H9 (cell line): ENCODE measurements at regions not wholly inside any gene's neighbourhood (a gene's known extent, or its start where the extent isn't known, plus 50 kb on each side); places are given as distances from the start of the nearest gene placed in this dataset.

Source experiments
- DNase-seq: peaks from one replicate; pipeline ENCODE4 v3.0.0-alpha.2; 2017
- H2AFZ ChIP-seq: one replicate; pipeline ENCODE4 v1.6.1; 2013; ENCODE audit warnings: mild to moderate bottlenecking, low read length, control low read depth, moderate library complexity
- H2AK5ac ChIP-seq: 2 replicates; pipeline ENCODE4 v1.6.1; 2013; ENCODE audit warnings: low read length, control low read depth, mixed read lengths; ENCODE audit not compliant: insufficient read length
- H2BK120ac ChIP-seq: one replicate; pipeline ENCODE4 v1.6.1; 2013; ENCODE audit warnings: low read depth, mild to moderate bottlenecking, low read length, control low read depth, inconsistent platforms; ENCODE audit not compliant: poor library complexity, severe bottlenecking
- H2BK12ac ChIP-seq: 2 replicates; pipeline ENCODE4 v1.6.1; 2013; ENCODE audit warnings: low read length, control low read depth, mixed read lengths, low read depth; ENCODE audit not compliant: insufficient read length
- H2BK15ac ChIP-seq: 2 replicates; pipeline ENCODE4 v1.6.1; 2013; ENCODE audit warnings: low read depth, low read length, control low read depth
- H2BK20ac ChIP-seq: one replicate; pipeline ENCODE4 v1.6.1; 2013; ENCODE audit warnings: low read depth, mild to moderate bottlenecking, low read length, control low read depth, inconsistent platforms; ENCODE audit not compliant: poor library complexity, severe bottlenecking
- H2BK5ac ChIP-seq: 2 replicates; pipeline ENCODE4 v1.6.1; 2013; ENCODE audit warnings: low read length, control low read depth, mixed read lengths; ENCODE audit not compliant: insufficient read length
- H3K14ac ChIP-seq: 2 replicates; pipeline ENCODE4 v1.6.1; 2013; ENCODE audit warnings: low read length, control low read depth; ENCODE audit not compliant: insufficient read depth
- H3K18ac ChIP-seq: 2 replicates; pipeline ENCODE4 v1.6.1; 2013; ENCODE audit warnings: low read depth, mild to moderate bottlenecking, mixed read lengths, low read length, control low read depth; ENCODE audit not compliant: insufficient read length
- H3K23ac ChIP-seq: 2 replicates; pipeline ENCODE4 v1.6.1; 2013; ENCODE audit warnings: low read length, control low read depth, mixed read lengths, low read depth; ENCODE audit not compliant: insufficient read length
- H3K23me2 ChIP-seq: 2 replicates; pipeline ENCODE4 v1.6.1; 2013; ENCODE audit warnings: low read depth, mild to moderate bottlenecking, mixed read lengths, low read length, control low read depth; ENCODE audit not compliant: insufficient read length, poor library complexity, severe bottlenecking
- H3K27ac ChIP-seq: 2 replicates; pipeline ENCODE4 v1.5.1; 2013; ENCODE audit warnings: low read length, control low read depth, mixed read lengths, low read depth; ENCODE audit not compliant: insufficient read length
- H3K27me3 ChIP-seq: 2 replicates; pipeline ENCODE4 v1.6.1; 2013; ENCODE audit warnings: low read length, control low read depth, inconsistent platforms; ENCODE audit not compliant: insufficient read depth
- H3K4ac ChIP-seq: 2 replicates; pipeline ENCODE4 v1.6.1; 2013; ENCODE audit warnings: low read depth, mild to moderate bottlenecking, control low read depth, inconsistent platforms, low read length, moderate library complexity
- H3K4me1 ChIP-seq: 2 replicates; pipeline ENCODE4 v1.6.1; 2013; ENCODE audit warnings: low read length, control low read depth, inconsistent platforms; ENCODE audit not compliant: insufficient read depth
- H3K4me2 ChIP-seq: 2 replicates; pipeline ENCODE4 v1.6.1; 2013; ENCODE audit warnings: low read length, control low read depth, mixed read lengths; ENCODE audit not compliant: insufficient read length, insufficient read depth
- H3K56ac ChIP-seq: 2 replicates; pipeline ENCODE4 v1.6.1; 2013; ENCODE audit warnings: low read depth, mild to moderate bottlenecking, mixed read lengths, low read length, control low read depth; ENCODE audit not compliant: insufficient read length
- H3K79me1 ChIP-seq: 2 replicates; pipeline ENCODE4 v1.6.1; 2013; ENCODE audit warnings: low read depth, mild to moderate bottlenecking, moderate library complexity, low read length, control low read depth, inconsistent platforms; ENCODE audit not compliant: insufficient read depth, poor library complexity, severe bottlenecking
- H3K79me2 ChIP-seq: 2 replicates; pipeline ENCODE4 v1.6.1; 2013; ENCODE audit warnings: low read length, control low read depth, inconsistent platforms; ENCODE audit not compliant: insufficient read depth
- H3K9ac ChIP-seq: 2 replicates; pipeline ENCODE4 v1.6.1; 2013; ENCODE audit warnings: low read length, control low read depth, mixed read lengths; ENCODE audit not compliant: insufficient read length; ENCODE audit errors: extremely low read depth
- H3K9me3 ChIP-seq: one replicate; pipeline ENCODE4 v1.6.1; 2013; ENCODE audit warnings: low read depth, low read length, inconsistent platforms; ENCODE audit not compliant: control insufficient read depth
- H3T11ph ChIP-seq: one replicate; pipeline ENCODE4 v1.6.1; 2013; ENCODE audit warnings: mild to moderate bottlenecking, low read length, control low read depth, inconsistent platforms
- H4K20me1 ChIP-seq: one replicate; pipeline ENCODE4 v1.6.1; 2013; ENCODE audit not compliant: control insufficient read depth, insufficient read length, insufficient read depth
- H4K5ac ChIP-seq: 2 replicates; pipeline ENCODE4 v1.6.1; 2013; ENCODE audit warnings: low read depth, mild to moderate bottlenecking, mixed read lengths, low read length, control low read depth; ENCODE audit not compliant: insufficient read length
- H4K8ac ChIP-seq: replicated peaks from 2 replicates; pipeline ENCODE4 v1.6.1; 2013; ENCODE audit warnings: low read length, control low read depth, mixed read lengths, low read depth; ENCODE audit not compliant: insufficient read length
- H4K91ac ChIP-seq: 2 replicates; pipeline ENCODE4 v1.6.1; 2013; ENCODE audit warnings: low read depth, mild to moderate bottlenecking, moderate library complexity, mixed read lengths, low read length, control low read depth; ENCODE audit not compliant: insufficient read length
- H3K27ac Mint-ChIP-seq, 3 experiments: 2 replicates in 2 of 3; 3 replicates in 1 of 3; pipeline ENCODE4 v1.8.0; 2020 to 2021; ENCODE audit warnings: mixed read lengths in 3 of 3, mild to moderate bottlenecking in 1 of 3, moderate library complexity in 1 of 3
- H3K27me3 Mint-ChIP-seq: 2 replicates; pipeline ENCODE4 v1.8.0; 2021; ENCODE audit warnings: low read depth, mild to moderate bottlenecking, moderate library complexity, mixed read lengths
- H3K36me3 Mint-ChIP-seq, 3 experiments: 2 replicates in 2 of 3; 3 replicates in 1 of 3; pipeline ENCODE4 v1.8.0; 2020 to 2021; ENCODE audit warnings: low read depth in 3 of 3, mixed read lengths in 3 of 3; ENCODE audit not compliant: insufficient read depth in 1 of 3
- H3K4me1 Mint-ChIP-seq, 2 experiments: 2 replicates each; pipeline ENCODE4 v1.8.0; 2020; ENCODE audit warnings: mixed read lengths in 2 of 2
- H3K4me3 Mint-ChIP-seq, 2 experiments: 2 replicates in 1 of 2; 3 replicates in 1 of 2; pipeline ENCODE4 v1.8.0; 2020 to 2021; ENCODE audit warnings: mild to moderate bottlenecking in 2 of 2, mixed read lengths in 2 of 2, moderate library complexity in 1 of 2
- H3K9me3 Mint-ChIP-seq, 2 experiments: 2 replicates in 1 of 2; 3 replicates in 1 of 2; pipeline ENCODE4 v1.8.0; 2020; ENCODE audit warnings: mild to moderate bottlenecking in 2 of 2, mixed read lengths in 2 of 2, moderate library complexity in 1 of 2
- CTCF ChIP-seq: fragments of 200-600 bp; sonication (generic); conservative IDR thresholded peaks from 3 replicates; pipeline ENCODE4 v1.8.0; 2021; ENCODE audit warnings: antibody characterized with exemption, mild to moderate bottlenecking
- WGBS: extraction: QIAGEN DNeasy Blood & Tissue Kit; methylation state at CpG from one replicate; pipeline ENCODE4 v1.1.7; 2013; ENCODE audit warnings: missing lambda C conversion rate, low lambda C conversion rate, mixed read lengths; ENCODE audit not compliant: insufficient read length; ENCODE audit errors: extremely low coverage; 5-methylcytosine and 5-hydroxymethylcytosine counted together

- Mint-ChIP-seq H3K4me3 (no peak overlapping the region), H3K36me3 (peaks cover 0 to 15% (median 8%) of the 10 kb centered on the region in 3 experiments; a peak in 5 of 7 replicates), H3K4me1 (peaks cover 7 to 10% of the 10 kb centered on the region in 2 experiments), H3K9me3 (peaks cover 8 to 14% of the 10 kb centered on the region in 2 experiments; a peak in 4 of 5 replicates), H3K27ac (no peak overlapping the region), H3K27me3 (peaks cover 1% of the 10 kb centered on the region; the same call in 1 of the 2 replicates)
- Histone ChIP-seq H3K9ac (no peak overlapping the region), H3T11ph (no peak overlapping the region), H2BK12ac (no peak overlapping the region), H3K4ac (no peak overlapping the region), H4K91ac (no peak overlapping the region), H3K79me1 (no peaks in the 10 kb centered on the region), H3K23ac (no peak overlapping the region), H3K27ac (no peak overlapping the region), H3K79me2 (no peaks in the 10 kb centered on the region), H3K18ac (no peak overlapping the region), H4K20me1 (no peaks in the 10 kb centered on the region), H4K5ac (no peak overlapping the region), H4K8ac (no peak overlapping the region), H3K56ac (no peak overlapping the region), H2BK120ac (no peak overlapping the region), H3K9me3 (no peaks in the 10 kb centered on the region), H3K23me2 (no peaks in the 10 kb centered on the region), H2BK15ac (no peak overlapping the region), H2BK5ac (no peak overlapping the region), H3K4me2 (no peak overlapping the region), H3K27me3 (no peaks in the 10 kb centered on the region), H3K4me1 (no peaks in the 10 kb centered on the region), H2AFZ (no peak overlapping the region), H3K14ac (no peak overlapping the region), H2BK20ac (no peak overlapping the region), H2AK5ac (no peak overlapping the region)
- no peak for DNase-seq
- no peak for TF ChIP-seq CTCF
- no CpG with 5 or more reads among the region's 5 CpGs for WGBS
Measured at GRCh38 chr13:80400865-80401426, 60.0 kb upstream of the SPRY2 start.
